ENCODE measurements at regions not wholly inside any gene's neighbourhood (a gene's known extent, or its start where the extent isn't known, plus 50 kb on each side); places are given as distances from the start of the nearest gene placed in this dataset.

DNA sequence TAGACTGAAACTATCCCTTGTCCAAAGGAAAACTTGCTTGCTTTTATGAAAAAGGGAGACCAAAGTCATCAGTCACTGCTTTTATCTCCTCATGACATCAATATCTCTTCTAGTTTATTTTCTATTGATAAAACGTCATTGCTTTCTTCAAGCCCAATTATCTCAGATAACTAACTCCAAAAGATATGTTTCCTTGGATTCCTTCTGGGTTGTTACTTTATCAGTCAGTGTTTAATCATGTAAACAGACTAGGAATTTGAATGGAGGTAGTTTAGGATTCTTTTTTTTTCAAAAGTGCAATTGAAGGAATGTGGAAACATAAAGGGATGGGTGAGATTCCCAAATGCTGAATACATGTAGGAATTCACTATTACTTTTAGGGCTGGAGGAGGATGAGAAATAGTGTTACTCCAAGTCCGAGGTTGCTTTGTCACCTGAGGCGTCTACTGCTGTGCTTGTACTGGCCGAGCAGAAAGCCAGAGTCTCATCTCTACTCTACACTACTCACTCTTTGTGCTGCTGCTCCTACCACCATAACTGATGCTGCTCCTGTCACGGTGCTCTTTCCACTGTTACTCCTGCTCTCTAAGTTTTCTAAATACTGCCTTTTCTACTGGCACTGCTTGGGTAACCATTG is 1697.1 kb upstream of the NUDT12 start:
- no peak overlapping the region for H3K4me3 ChIP-seq (ENCODE audit: low read depth, low read length)
- no peak for TF ChIP-seq CTCF (IDR thresholded peaks at IDR 0.05; ENCODE audit: low read depth, low read length)
- DNase-seq (ENCODE audit: low read depth, low spot score), result no peak
- in situ Hi-C loops (cut with HindIII; ENCODE audit: low sequenced_read_pairs), result no loop called here

DNA sequence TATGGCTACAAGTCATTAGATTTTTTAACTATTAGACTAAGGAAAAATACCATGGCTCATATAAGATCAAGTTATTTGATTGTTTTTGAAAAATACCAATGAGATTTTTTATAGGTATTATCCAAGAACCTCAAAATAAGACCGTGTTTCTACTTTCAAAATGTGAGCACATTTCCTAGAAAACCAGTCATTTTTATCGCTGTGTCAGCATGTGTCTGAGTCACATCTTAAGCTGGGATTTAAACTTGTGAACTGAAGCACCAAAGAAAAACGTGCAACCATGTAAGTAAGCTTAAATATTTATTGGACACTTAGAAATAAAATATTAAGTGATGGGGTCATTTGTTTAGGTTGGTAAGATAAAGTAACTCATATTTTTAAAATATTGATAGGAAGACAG is 1676.0 kb upstream of the NUDT12 start:
- in situ Hi-C loops (cut with HindIII; ENCODE audit: low sequenced_read_pairs), result no loop called here
- TF ChIP-seq CTCF (IDR thresholded peaks at IDR 0.05; ENCODE audit: low read depth, low read length), result no peak
- no peak for DNase-seq (ENCODE audit: low read depth, low spot score)
- H3K4me3 ChIP-seq (ENCODE audit: low read depth, low read length), result no peak overlapping the region

DNA sequence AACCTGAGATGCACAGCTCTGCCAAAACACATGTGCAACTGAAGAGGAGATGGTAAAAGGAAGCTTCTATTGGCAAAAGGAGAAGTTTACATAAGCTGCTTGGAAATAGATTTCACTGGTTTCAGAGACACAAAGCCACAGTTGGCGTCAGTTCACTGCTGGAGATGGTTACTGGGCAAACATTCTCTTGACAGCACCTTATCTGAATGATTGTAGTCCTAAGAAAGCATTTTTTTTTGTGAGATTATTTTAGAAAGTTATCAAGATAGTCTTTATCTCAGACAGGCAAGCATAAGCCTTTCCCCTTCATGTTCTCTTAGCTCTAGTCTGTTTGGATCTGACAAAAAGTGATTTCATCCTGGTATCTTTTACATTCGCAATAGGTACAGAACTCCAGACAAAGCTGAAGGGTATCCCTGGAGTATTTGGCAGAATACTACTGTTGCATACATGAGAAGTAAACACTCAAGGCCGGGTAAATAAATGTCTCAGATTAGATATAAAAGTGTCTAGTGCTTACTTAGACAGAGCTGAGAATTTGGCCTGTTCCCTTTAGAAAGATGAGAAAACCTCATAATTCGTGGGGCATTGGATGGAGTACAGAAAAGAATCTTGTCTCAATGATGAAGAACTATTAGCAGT is 1668.0 kb upstream of the NUDT12 start:
- no peak for TF ChIP-seq CTCF (IDR thresholded peaks at IDR 0.05; ENCODE audit: low read depth, low read length)
- in situ Hi-C loops (cut with HindIII; ENCODE audit: low sequenced_read_pairs), result no loop called here
- H3K4me3 ChIP-seq (ENCODE audit: low read depth, low read length), result no peak overlapping the region
- no peak for DNase-seq (ENCODE audit: low read depth, low spot score)

DNA sequence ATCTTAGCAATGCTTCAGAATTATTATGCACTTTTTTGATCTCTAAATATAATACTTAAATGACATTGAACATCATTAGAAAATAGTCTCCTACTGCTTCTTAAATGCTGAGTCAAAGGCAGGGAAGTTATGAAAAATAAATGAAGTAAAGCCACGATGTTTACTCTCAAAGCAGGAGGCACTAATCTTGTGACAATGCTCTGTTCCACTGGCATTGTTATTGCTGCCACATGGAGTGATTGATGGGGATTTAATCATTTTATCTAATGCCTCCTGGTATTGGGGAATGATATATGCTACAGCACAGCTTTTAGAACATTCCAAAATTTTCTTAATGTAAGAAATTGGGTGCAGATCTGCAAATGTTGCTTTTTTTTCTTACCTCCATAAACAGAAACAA is 1655.4 kb upstream of the NUDT12 start:
- H3K4me3 ChIP-seq (ENCODE audit: low read depth, low read length), result no peak overlapping the region
- no peak for TF ChIP-seq CTCF (IDR thresholded peaks at IDR 0.05; ENCODE audit: low read depth, low read length)
- no peak for DNase-seq (ENCODE audit: low read depth, low spot score)
- in situ Hi-C loops (cut with HindIII; ENCODE audit: low sequenced_read_pairs), result no loop called here

- no peak for TF ChIP-seq CTCF (IDR thresholded peaks at IDR 0.05; ENCODE audit: low read depth, low read length)
- no peak overlapping the region for H3K4me3 ChIP-seq (ENCODE audit: low read depth, low read length)
- in situ Hi-C loops (cut with HindIII; ENCODE audit: low sequenced_read_pairs), result no loop called here
- no peak for DNase-seq (ENCODE audit: low read depth, low spot score)
These were observed 1650.5 kb upstream of the NUDT12 start for GRCh38 chr5:105213078-105213477.

DNA sequence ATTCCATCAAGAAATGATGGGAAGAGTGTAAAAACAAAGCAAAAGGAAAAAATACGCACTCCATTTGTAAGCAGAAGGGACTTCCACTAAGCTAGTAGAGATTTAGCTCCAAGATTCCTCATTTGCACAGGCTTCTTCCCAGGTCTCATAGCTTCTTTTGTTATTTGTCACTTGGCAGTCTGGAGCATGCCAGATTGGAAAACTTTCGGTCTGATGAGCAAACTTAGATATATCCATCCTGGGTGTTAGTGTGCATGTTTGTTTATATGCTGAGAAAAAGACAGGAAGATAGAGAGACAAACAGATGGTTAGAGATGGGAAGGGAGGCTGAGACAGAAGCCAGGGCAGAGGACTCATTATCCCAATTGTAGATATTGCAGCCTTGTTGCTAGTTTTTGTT is 1644.5 kb upstream of the NUDT12 start:
- TF ChIP-seq CTCF (IDR thresholded peaks at IDR 0.05; ENCODE audit: low read depth, low read length), result no peak
- in situ Hi-C loops (cut with HindIII; ENCODE audit: low sequenced_read_pairs), result no loop called here
- no peak for DNase-seq (ENCODE audit: low read depth, low spot score)
- no peak overlapping the region for H3K4me3 ChIP-seq (ENCODE audit: low read depth, low read length)
